CD4-positive, alpha-beta T cell (primary cell): ENCODE measurements at regions not wholly inside any gene's neighbourhood (a gene's known extent, or its start where the extent isn't known, plus 50 kb on each side); places are given as distances from the start of the nearest gene placed in this dataset.

Experiments
- ATAC-seq: fragments of 200-7000 bp; cut with Tn5 transposase; one replicate; pipeline ENCODE4 v1.10.0; 2022; ENCODE audit warnings: mild to moderate bottlenecking; ENCODE audit not compliant: poor library complexity
- CTCF ChIA-PET: fragments of 350-600 bp; sonication (Branson Sonifier 250); formaldehyde crosslinking; loops from one replicate; lab custom pipeline; 2021; ENCODE audit warnings: antibody characterized with exemption, inconsistent platforms; lab: Charles Lee
- POLR2A ChIA-PET: fragments of 350-600 bp; sonication (Branson Sonifier 250); formaldehyde crosslinking; loops from one replicate; lab custom pipeline; 2021; ENCODE audit warnings: antibody characterized with exemption, inconsistent platforms; lab: Charles Lee
- DNase-seq, 14 experiments: peaks; one replicate each; pipeline ENCODE4 v3.0.0-alpha.2; 2013 to 2020; ENCODE audit warnings: mixed read lengths in 2 of 14
- H3K27ac ChIP-seq, 2 donors: one replicate each; pipeline versions ENCODE4 v1.5.1 to v1.7.0; 2013; ENCODE audit warnings: low read length in 2 of 2, low read depth in 1 of 2, mild to moderate bottlenecking in 1 of 2
- H3K27me3 ChIP-seq, 2 experiments: 1 replicate in 1 of 2; 2 replicates in 1 of 2; pipeline versions ENCODE4 v1.6.1 to v1.7.0; 2013; ENCODE audit warnings: low read length in 2 of 2, control low read depth in 1 of 2, mild to moderate bottlenecking in 1 of 2, moderate library complexity in 1 of 2; ENCODE audit not compliant: insufficient read depth in 2 of 2, control insufficient read depth in 1 of 2
- H3K36me3 ChIP-seq: one replicate; pipeline ENCODE4 v1.6.1; 2013; ENCODE audit warnings: low read length, control low read depth; ENCODE audit not compliant: insufficient read depth
- H3K4me1 ChIP-seq: one replicate; pipeline ENCODE4 v1.6.1; 2013; ENCODE audit warnings: low read length, control low read depth; ENCODE audit not compliant: insufficient read depth
- H3K4me3 ChIP-seq: one replicate; pipeline ENCODE4 v1.5.1; 2013; ENCODE audit warnings: mild to moderate bottlenecking, low read length, moderate library complexity
- H3K9me3 ChIP-seq, 2 experiments: 1 replicate in 1 of 2; 2 replicates in 1 of 2; pipeline versions ENCODE4 v1.6.1 to v1.7.0; 2013; ENCODE audit warnings: low read length in 2 of 2, mild to moderate bottlenecking in 2 of 2, control low read depth in 1 of 2, moderate library complexity in 1 of 2; ENCODE audit not compliant: control insufficient read depth in 1 of 2, insufficient read depth in 1 of 2
- H3K27ac Mint-ChIP-seq: one replicate; pipeline ENCODE4 v1.8.0; 2020; ENCODE audit warnings: mixed read lengths
- H3K27me3 Mint-ChIP-seq: one replicate; pipeline ENCODE4 v1.8.0; 2021; ENCODE audit warnings: mixed read lengths
- H3K36me3 Mint-ChIP-seq: one replicate; pipeline ENCODE4 v1.8.0; 2021; ENCODE audit warnings: low read depth, mixed read lengths
- H3K4me1 Mint-ChIP-seq: one replicate; pipeline ENCODE4 v1.8.0; 2021; ENCODE audit warnings: low read depth, mixed read lengths
- H3K4me3 Mint-ChIP-seq: one replicate; pipeline ENCODE4 v1.8.0; 2020; ENCODE audit warnings: mild to moderate bottlenecking, mixed read lengths
- H3K9me3 Mint-ChIP-seq: one replicate; pipeline ENCODE4 v1.8.0; 2020; ENCODE audit warnings: mixed read lengths
- intact Hi-C, 2 experiments: fragments of 100-400 bp; cut with DNase I in 1 of 2; cut with micrococcal nuclease in 1 of 2; formaldehyde crosslinking; loops; one replicate each; pipeline versions ENCODE4 v1.15.1 to v1.9.0; 2023 to 2025; cut with DNase I, micrococcal nuclease
- TF ChIP-seq, protein P1 (sequence below): fragments of 200-600 bp; IDR thresholded peaks from one replicate; pipeline ENCODE4 v1.8.0; 2022; ENCODE audit warnings: antibody characterized with exemption, mild to moderate bottlenecking

DNA sequence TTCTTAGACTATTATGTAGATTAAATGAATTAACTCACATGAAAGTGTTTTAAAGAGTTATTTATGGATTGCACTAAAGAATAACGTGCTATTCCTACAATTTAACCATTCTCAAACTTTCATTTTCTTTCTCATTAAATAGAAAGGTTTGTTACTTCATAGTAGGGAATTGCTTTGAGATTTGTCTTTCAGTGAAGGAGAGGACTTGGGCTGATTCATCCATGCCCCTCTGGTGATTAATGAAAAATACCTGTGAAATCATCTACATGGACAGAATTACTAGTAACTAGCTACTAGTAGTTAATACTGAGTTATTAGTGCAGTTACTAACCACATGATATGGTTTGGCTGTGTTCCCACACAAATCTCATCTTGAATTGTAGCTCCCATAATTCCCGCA, 275.8 kb upstream of the CDH20 start:
- peaks cover 0 to 4% of the 10 kb centered on the region in 2 experiments for H3K9me3 ChIP-seq
- H3K4me3 Mint-ChIP-seq, result no peak overlapping the region
- peaks cover 4% of the 10 kb centered on the region for H3K9me3 Mint-ChIP-seq
- no peak overlapping the region for H3K27ac ChIP-seq
- H3K27me3 Mint-ChIP-seq, result no peaks in the 10 kb centered on the region
- no peak overlapping the region for H3K27ac Mint-ChIP-seq
- no peaks in the 10 kb centered on the region for H3K36me3 ChIP-seq
- TF ChIP-seq, protein P1, sequence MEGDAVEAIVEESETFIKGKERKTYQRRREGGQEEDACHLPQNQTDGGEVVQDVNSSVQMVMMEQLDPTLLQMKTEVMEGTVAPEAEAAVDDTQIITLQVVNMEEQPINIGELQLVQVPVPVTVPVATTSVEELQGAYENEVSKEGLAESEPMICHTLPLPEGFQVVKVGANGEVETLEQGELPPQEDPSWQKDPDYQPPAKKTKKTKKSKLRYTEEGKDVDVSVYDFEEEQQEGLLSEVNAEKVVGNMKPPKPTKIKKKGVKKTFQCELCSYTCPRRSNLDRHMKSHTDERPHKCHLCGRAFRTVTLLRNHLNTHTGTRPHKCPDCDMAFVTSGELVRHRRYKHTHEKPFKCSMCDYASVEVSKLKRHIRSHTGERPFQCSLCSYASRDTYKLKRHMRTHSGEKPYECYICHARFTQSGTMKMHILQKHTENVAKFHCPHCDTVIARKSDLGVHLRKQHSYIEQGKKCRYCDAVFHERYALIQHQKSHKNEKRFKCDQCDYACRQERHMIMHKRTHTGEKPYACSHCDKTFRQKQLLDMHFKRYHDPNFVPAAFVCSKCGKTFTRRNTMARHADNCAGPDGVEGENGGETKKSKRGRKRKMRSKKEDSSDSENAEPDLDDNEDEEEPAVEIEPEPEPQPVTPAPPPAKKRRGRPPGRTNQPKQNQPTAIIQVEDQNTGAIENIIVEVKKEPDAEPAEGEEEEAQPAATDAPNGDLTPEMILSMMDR, result no peak
- no peaks in the 10 kb centered on the region for H3K4me1 ChIP-seq
- POLR2A ChIA-PET, result no interaction called here
- no peak overlapping the region for H3K4me3 ChIP-seq
- H3K4me1 Mint-ChIP-seq, result no peaks in the 10 kb centered on the region
- DNase-seq, result no peak
- no peaks in the 10 kb centered on the region for H3K36me3 Mint-ChIP-seq
- no peaks in the 10 kb centered on the region for H3K27me3 ChIP-seq
- CTCF ChIA-PET, result no interaction called here
- no peak for ATAC-seq
- intact Hi-C loops, result no loop called here

DNA sequence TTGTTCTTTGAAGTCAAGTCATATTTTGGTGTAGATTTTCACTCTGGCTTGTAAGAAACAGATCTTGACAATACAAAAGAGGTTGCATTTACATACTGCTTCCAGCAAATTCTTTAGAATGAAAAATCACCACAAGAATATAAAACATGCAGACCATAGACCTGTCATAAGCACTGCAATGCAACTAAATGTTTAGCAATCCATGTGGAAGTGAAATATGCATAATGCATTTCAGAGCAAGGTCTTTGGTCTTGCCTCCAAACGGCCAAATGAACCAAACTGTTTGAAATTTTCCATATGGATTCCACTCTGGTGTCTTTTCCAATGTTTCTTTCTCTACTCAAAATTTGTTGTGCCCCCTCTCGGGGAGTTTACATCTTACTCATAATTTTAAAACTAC, 271.0 kb upstream of the CDH20 start:
- DNase-seq (no peak), ATAC-seq (no peak)
- Mint-ChIP-seq H3K27ac (no peak overlapping the region), H3K9me3 (no peaks in the 10 kb centered on the region), H3K4me1 (no peaks in the 10 kb centered on the region), H3K4me3 (no peak overlapping the region), H3K36me3 (no peaks in the 10 kb centered on the region), H3K27me3 (no peaks in the 10 kb centered on the region)
- POLR2A ChIA-PET, result no interaction called here
- CTCF ChIA-PET, result no interaction called here
- Histone ChIP-seq H3K36me3 (no peaks in the 10 kb centered on the region), H3K4me3 (no peak overlapping the region), H3K9me3 (no peaks in the 10 kb centered on the region), H3K27me3 (no peaks in the 10 kb centered on the region), H3K4me1 (no peaks in the 10 kb centered on the region), H3K27ac (no peak overlapping the region)
- TF ChIP-seq, protein P1, result no peak
- intact Hi-C loops, result no loop called here

DNA sequence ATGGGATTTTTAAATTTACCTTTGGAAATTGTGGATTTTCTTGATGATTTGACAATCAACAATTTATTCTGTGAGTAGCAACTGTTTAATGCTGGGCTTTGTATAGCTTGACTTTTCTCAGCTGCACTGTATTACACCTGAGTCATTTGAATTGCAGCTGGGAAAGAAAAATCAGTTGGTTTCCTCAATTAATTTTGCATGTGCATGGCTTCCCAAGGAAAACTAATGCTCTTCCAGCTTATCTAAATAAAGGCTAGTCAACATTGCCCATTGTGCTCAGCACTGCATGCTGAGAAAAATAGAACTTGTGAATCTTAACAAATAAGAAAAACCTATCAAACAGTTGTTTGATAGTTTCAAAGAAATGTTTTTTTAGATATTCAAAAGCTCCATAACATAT, 268.3 kb upstream of the CDH20 start:
- Histone ChIP-seq H3K27me3 (no peaks in the 10 kb centered on the region), H3K9me3 (no peaks in the 10 kb centered on the region), H3K4me1 (no peaks in the 10 kb centered on the region), H3K4me3 (no peak overlapping the region), H3K36me3 (no peaks in the 10 kb centered on the region), H3K27ac (no peak overlapping the region)
- no peak for DNase-seq
- H3K27ac Mint-ChIP-seq, result no peak overlapping the region
- ChIA-PET POLR2A (no interaction called here), CTCF (no interaction called here)
- intact Hi-C loops, result no loop called here
- TF ChIP-seq, protein P1, result no peak
- H3K4me3 Mint-ChIP-seq, result no peak overlapping the region
- ATAC-seq, result no peak
- H3K9me3 Mint-ChIP-seq, result peaks cover 2% of the 10 kb centered on the region
- no peaks in the 10 kb centered on the region for H3K36me3 Mint-ChIP-seq
- no peaks in the 10 kb centered on the region for H3K27me3 Mint-ChIP-seq
- no peaks in the 10 kb centered on the region for H3K4me1 Mint-ChIP-seq
